HG03175 (cell line): ENCODE measurements at regions not wholly inside any gene's neighbourhood (a gene's known extent, or its start where the extent isn't known, plus 50 kb on each side); places are given as distances from the start of the nearest gene placed in this dataset.
"Not testable (repeated sequence)": the region's sequence is repeated elsewhere in the genome, so short reads cannot be mapped to it uniquely, and the experiment has no call there.

Source experiments
- ATAC-seq: cut with Tn5 transposase; IDR thresholded peaks from one replicate; pipeline ENCODE4 v1.9.1; 2021; ENCODE audit warnings: mild to moderate bottlenecking, moderate library complexity; ENCODE audit not compliant: unreplicated experiment

DNA sequence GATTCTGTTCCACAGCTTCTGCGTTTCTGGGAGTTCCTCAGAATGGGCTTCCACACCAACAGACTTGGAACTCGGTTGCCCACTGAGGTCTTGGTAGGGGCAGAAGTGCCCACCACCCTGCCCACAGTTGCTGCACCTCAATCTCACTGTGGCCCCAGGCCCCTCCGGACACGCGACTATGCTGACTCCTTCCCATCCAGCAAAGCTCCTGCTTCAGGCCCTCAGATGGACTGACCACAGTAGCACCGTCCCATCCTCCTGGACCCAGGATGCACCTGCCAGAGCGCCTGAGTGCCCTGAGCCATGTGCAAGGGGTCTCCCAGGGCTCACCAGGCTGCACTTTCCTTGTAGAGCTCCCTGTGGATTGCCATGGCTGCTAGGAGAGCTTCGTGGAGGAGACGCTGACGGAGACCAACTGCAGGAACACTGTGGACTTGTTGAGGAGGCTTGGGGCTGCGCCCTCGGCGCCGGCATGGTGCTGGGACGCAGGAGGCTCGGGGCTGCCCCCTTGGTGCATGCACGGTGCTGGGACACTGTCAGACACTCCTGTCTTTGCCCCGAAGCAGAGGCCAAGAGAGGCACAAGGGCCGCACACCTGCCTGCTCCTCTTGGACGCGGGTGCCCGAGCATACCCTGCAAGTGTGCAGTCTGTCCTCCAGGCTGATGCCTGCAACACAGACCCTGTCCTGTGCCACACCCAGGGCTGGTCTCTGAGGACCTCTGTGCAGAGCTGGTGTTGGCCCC, 201.3 kb downstream of the LIPI start:
- ATAC-seq = not testable (repeated sequence)

DNA sequence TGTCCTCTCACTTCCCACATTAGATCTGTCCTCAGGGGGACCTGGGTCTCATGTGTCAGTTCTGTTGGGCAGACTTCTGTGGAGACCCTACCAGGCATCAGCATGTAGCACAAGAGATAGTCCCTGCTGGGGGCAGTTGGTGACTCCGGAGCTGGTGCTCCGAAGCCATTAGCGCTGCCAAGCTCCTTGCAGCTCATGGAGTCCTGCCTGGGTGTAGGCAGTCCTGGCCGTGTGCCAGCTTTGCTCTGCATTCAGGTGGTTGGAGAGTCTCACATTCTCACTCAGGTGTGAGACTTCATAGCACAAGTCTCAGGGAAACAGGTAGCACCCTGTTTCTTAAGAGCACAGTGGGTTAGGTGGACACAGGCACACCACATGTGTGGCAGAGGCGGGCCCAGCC, 202.3 kb downstream of the LIPI start:
- ATAC-seq = not testable (repeated sequence)

DNA sequence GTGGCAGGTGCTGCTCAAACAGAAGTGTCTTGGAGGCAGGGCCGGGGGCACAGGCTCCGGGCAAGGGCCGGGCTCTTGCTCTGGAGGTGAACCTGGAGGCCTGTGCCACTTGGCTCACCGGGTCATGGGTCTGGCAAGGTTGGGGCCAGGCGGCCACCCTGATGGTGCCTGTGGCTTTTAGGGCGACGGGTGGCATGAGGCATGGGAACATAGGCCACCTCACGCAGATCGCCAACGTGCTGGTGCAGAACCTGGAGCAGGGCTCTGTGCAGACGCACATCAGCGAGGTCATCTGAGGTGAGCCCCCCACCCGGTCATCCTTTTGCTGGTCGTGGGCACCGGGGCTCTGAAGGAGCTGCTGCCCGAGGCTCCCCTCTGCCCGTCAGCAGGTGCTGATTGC, 202.7 kb downstream of the LIPI start:
- not testable (repeated sequence) for ATAC-seq

DNA sequence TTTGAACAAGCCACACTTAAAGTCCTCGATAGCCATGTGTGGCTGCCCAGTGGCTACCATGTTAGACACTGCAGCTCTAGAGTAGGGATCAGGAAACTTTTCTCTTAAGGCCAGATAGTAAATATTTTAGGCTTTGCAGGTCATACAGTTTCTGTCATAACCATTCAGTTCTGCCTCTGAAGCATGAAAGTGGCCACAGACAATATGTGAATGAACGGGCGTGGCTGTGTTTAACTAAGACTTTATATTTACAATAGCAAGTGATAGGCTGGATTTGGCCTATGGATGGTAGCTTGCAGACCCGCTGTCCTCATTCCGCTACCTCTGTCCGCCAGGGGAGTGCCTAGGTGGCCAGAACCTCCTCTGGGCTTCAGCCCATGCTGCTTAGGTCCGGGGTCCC, 204.6 kb downstream of the LIPI start:
- not testable (repeated sequence) for ATAC-seq

DNA sequence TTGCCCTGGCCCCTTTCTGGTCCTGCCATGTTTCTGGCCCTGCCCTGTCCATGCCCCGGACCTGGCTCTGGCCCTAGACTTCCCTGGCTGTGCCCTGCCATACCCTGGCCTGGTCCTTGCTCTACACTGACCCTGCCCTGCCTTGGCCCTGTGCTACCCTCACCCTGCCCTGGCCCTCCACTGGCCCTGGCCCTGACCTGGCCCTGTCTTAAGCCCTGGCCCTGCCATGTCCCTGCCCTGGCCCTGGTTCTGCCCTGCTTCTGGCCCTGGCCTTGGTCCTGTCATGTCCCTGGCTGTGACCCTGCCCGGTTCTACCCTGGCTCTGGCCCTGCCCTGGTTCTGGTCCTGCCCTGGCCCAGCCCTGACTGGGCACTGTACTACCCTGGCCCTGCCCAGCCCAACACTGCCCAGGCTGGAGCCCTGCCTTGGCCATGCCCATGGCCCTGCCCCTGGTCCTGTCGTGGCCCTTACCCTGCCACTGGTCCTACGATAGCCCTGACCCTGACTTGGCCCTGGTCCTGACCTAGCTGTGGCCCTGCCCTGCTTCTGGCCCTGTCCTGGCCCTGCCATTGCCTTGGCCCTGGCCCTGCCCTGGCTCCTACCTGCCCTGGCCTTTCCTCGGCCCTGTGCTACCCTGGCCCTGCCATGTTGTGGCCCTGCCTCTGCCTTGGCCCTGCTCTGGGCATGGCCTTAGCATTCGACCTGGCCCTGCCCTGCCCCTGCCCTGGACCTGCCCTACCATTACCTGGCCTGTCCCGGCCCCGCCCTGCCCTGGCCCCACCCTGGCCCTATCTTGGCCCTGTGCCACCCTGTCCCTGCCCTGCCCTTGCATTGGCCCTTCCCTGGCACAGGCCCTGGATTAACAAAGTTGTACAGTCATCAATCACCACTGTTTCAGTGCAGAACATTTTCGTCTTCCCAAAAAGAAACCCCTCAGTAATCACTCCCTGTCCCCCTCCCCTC, 223.5 kb downstream of the LIPI start:
- ATAC-seq = not testable (repeated sequence)

DNA sequence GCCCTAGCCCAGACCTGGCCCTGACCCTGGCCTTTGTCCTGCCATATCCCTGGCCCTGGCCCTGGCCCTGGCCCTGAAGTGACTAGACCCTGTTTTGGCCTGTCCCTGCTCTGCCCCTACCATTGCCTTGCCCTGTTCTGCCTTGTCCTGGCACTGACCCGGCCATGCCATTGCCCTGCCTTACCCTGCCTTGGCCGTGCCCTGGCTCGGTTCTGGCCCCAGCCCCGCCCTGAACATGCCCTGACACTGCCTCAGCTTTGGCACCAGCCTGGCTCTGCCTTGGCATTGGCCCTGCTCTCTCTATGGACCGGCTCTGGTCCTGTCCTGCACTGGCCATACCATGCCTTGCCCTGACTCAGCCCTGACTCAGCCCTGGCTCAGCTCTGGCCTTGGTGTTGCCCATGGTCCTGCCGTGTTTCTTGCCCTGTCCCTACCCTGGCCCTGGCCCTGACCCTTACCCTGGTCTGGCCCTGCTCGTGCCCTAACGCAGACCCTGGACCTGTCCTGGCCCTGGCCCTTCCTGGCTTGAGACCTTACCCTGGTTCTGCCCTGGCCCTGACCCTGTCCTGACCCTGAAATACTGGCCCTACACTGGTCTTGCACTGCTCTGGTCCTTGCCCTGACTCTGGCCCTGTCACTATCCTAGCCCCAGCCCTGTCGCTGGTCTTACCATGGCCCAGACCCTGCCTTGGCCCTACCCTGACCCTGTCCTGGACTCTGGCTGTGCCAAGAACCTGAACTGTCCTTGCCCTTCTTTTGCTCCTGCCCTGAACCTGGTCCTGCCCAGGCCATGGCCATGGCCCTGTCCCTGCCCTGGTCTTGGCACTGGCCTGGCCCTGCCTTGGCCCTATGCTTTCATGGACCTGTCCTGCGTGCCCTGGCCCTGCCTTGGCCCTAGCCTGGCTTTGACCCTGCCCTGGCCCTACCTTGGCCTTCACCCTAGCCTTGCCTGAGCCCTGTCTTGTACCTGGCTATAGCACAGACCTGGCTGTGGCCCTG, 224.6 kb downstream of the LIPI start:
- not testable (repeated sequence) for ATAC-seq

DNA sequence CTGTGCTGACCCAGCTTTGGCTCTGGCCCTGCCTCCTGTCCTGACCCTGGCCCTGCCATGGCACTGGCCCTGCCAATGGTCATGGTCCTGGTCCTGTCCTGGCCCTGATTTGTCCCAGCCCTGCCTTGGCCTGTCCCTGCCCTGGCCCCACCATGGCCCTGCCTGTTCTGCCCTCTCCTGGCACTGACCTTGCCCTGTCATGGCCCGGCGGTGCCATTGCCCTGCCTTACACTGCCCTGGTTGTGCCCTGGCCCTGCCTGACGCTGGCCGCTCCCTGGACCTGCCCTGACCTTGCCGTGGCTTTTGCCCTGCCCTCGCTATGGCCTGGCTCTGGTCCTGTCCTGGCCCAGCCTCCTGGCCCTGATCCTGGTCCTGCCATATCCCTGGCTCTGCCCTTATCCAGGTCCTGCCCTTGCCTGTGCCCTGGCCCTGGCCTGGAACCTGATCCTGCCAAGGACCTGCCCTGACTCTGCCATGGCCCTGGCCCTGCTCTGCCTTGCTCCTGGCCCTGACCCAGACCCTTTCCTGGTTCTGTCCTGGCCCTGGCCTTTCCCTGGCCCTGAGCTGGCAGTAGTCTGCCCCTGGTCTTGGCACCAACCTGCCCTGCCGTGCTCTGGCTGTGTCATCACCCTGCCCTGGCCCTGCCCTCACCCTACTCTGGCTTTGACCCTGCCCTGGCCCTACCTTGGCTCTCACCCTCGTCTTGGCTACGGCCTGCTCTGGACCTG, 225.5 kb downstream of the LIPI start:
- ATAC-seq = not testable (repeated sequence)

DNA sequence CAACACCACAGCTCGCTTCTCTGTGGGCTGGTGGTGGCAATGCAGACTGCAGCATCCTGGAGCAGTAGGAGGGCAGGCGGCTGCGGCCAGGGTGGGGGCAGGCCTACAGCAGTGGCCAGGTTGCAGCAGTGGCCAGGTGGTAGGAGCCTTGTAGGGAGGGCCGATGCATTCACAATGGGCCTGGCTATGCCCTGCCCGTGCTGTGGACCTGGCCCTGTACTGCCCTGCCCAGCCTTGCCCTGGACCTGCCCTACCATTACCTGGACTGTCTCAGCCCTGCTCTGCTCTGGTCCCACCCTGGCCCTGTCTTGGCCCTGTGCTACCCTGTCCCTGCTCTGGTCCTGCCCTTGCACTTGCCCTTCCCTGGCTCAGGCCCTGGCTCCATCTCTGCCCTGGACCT, 226.0 kb downstream of the LIPI start:
- not testable (repeated sequence) for ATAC-seq

DNA sequence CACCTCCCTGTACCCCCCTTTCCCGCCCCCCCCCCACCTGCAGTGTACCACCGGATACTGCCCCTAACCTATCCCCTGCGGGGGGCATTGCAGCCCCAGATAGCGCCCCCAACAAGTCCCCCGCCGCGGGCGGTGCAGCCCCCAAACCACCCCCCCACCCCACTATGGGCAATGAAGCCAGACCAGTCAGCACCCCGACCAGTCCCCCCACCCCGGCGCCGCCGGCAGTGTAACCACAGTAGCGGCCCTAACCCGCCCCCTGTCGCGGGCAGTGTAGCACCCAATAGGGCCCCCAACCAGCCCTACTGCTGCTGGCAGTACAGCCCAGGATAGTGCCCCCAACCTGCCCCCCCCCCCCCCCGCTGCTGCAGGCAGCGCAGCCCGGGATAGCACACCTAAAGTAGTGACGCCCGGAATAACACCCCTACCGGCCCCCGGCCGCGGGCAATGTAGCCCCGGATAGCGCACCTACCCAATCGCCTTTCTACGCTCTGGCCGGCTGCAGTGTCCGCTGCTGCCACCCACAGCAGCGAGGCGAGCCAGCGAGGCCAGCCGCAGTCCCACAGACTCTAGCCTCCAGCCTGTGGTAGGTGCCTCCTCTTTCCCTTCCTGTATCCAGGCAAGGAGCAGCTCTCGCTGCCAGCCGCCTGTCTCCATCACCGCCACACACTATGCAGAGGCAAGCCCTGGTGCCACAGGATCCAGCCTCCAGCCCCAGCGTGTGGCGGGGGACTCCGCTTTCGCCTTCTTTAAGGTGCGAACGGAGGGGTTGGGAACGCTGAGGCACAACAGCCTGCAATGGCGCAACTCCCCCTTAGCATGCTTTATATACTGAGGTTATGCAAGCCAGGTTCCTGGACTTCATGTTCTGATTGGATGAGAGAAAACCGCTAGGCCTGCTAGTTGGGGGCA, 229.3 kb downstream of the LIPI start:
- not testable (repeated sequence) for ATAC-seq

DNA sequence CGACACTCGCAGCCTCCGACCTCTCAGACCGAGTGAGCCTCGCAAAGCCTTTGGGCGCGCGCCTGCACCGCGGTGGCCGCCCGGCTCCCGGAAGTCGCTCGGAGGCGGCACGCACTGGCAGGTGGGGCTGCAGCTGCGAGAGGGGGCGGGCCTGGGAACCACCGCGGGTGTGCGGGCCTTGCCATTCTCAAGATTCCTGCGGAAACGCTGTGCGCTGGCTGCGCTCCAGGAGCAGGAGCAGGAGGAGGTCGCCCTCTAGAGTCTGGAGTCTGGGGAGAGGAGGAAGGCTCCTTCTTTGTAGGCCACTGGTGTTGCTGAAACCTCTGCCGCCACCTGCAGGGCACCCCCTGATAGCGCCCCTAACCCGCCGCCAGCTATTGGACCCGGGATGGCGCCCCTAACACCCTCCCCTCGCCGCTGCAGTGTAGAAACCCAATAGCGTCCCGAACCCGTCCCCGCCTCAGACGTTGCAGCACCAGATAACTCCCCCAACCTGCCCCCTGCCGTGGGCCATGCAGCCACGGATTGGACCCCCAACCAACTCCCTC, 230.6 kb downstream of the LIPI start:
- ATAC-seq = peak; percentile 95

DNA sequence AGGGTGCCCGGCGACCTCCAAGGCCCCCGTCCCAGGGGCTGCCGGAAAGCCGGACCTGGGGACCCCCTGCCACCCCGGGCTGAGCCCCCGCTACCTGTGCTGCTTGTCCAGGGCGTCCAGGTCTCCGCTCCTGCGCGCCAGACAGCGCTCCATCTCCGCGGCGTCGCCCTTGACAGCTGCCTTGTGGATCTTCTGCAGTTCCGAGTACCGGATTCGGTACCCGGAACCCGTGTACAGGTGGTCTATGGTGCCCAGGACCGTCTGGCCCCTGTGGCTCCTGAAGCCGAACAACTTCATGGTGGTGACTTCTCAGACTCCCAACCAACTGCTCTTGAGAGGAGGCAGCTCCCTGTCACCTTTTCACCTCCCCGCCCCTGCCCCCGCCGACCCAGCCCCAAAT, 231.1 kb downstream of the LIPI start:
- ATAC-seq = peak; percentile 10

DNA sequence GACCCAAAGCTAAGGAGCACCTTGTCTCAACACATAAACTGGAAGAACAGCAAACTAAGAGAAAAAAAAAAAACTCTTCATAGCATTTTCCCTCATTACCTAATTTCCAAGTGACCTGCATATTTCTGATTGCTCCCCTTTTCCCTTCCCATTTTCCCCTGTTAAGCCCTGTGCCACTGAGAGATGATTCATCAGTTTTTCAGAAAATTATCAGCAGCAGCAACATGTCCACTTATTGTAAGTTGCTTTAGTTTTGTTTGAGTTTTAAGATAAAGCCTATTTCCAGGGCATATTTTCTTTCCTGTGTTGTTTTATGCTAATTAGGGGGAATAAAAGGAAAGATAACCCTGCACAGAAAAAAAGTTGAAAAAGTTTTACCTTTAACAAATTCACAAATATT, 236.2 kb downstream of the LIPI start:
- ATAC-seq = not testable (repeated sequence)

DNA sequence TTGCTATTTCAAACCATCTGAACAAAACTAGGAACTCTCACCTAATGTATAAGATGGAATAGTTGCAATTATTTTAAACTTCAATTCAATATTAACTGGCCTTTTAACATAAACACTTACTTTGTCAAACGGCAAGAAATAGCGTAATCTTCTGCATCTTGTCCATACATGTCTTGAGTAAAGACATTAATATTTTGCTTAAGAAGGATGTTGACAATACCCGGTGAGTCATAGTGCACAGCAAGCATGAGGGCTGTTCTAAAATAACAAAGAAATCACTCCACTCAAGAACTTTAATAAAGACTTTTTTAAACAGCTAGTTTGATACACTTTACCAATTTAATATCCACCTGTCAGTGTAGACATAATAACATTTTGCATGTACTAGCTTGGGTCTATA, 240.9 kb downstream of the LIPI start:
- not testable (repeated sequence) for ATAC-seq

DNA sequence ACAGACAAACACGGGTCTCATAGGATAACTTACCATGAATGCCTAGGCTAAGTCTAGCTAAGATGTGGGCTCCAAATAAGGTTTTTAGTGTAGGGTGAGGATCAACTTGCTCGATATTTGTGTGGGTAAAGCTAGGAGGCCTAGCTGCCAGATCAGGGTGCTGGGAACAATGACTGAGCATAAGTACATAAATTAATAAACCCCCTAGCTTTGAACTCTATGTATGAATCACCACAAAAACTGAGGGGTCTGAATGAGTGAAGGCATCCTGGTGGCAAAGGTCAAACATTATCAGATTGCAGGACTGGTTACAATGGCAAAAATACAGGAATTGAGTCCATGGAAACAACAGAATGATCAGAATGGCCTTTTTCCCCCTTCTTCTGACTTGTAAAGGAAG, 241.8 kb downstream of the LIPI start:
- ATAC-seq = not testable (repeated sequence)

DNA sequence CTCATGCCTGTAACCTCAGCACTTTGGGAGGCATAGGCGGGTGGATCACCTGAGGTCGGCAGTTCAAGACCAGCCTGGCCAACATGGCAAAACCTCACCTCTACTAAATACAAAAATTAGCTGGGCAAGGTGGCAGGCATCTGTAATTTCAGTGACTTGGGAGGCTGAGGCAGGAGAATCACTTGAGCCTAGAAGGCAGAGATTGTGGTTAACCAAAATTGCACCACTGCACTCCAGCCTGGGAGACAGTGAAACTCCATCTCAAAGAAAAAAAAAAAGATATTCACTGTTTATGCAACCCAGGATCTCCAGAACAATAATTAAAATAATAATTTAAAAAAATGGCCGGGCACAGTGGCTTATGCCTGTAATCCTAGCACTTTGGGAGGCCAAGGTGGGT, 247.5 kb downstream of the LIPI start:
- ATAC-seq = not testable (repeated sequence)

DNA sequence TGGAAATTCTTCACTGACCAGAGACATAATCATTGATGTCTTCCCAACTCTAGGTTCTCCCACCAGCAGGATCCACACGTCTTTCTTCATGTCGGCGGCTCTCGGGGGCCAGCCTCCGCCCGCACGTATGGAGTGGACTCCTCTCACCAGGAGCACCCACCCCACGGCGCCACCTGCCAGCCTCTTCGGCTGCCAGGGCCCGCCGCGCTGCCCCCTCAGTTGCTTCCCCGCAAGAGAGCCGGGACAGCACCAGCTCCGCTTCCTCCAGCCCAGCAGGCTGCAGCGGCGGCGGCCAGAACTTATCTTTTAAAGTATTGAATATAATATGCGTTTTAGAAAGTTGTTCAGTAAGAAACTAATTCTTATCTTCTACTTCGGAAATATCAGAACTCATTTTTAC, 273.5 kb downstream of the LIPI start:
- no peak for ATAC-seq

DNA sequence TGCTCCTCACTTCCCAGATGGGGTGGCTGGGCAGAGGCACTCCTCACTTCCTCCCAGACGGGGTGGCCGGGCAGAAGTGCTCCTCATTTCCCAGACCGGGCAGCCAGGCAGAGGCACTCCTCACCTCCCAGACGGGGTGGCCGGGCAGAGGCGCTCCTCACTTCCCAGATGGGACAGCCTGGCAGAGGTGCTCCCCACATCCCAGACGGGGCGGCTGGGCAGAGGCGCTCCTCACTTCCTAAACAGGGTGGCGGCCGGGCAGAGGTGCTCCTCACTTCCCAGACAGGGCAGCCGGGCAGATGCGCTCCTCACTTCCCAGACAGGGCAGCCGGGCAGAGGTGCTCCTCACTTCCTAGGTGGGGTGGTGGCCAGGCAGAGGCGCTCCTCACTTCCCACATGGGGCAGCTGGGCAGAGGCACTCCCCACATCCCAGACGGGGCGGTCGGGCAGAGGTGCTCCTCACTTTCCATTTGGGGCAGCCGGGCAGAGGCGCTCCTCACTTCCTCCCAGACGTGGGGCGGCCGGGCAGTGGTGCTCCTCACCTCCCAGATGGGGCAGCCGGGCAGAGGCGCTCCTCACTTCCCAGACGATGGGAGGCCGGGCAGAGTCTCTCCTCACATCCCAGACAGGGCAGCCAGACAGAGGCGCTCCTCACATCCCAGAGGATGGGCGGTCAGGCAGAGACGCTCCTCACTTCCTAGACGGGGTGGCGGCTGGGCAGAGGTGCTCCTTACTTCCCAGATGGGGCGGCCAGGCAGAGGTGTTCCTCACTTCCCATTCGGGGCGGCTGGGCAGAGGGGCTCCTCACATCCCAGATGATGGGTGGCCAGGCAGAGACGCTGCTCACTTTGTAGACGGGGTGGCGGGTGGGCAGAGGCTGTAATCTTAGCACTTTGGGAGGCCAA, 274.5 kb downstream of the LIPI start:
- not testable (repeated sequence) for ATAC-seq
